ENCODE measurements at regions not wholly inside any gene's neighbourhood (a gene's known extent, or its start where the extent isn't known, plus 50 kb on each side); places are given as distances from the start of the nearest gene placed in this dataset.

GRCh38 chr10:42997849-42998165, 79.1 kb upstream of the RET start:
- ChIA-PET POLR2A (no interaction called here), CTCF (no interaction called here)
- TF ChIP-seq CTCF (IDR thresholded peaks at IDR 0.05), result no peak
- no peak for ATAC-seq (ENCODE audit: poor library complexity)
- Mint-ChIP-seq H3K27ac (no peak overlapping the region), H3K27me3 (no peaks in the 10 kb centered on the region), H3K36me3 (ENCODE audit: low read depth) (no peaks in the 10 kb centered on the region), H3K4me3 (no peak overlapping the region), H3K9me3 (no peaks in the 10 kb centered on the region), H3K4me1 (ENCODE audit: low read depth) (no peaks in the 10 kb centered on the region)
- H3K27ac ChIP-seq (ENCODE audit: low read depth in 1 of 2, low read length in 2 of 2), result no peak overlapping the region
- H3K9me3 ChIP-seq (ENCODE audit: control insufficient read depth in 1 of 2, insufficient read depth in 1 of 2, low read length in 2 of 2), result no peaks in the 10 kb centered on the region
- H3K36me3 ChIP-seq (ENCODE audit: insufficient read depth, low read length), result no peaks in the 10 kb centered on the region
- H3K27me3 ChIP-seq (ENCODE audit: control insufficient read depth in 1 of 2, insufficient read depth in 2 of 2, low read length in 2 of 2), result no peaks in the 10 kb centered on the region
- DNase-seq, result no peak
- H3K4me1 ChIP-seq (ENCODE audit: insufficient read depth, low read length), result no peaks in the 10 kb centered on the region
- intact Hi-C loops (cut with DNase I, micrococcal nuclease), result no loop called here
- H3K4me3 ChIP-seq (ENCODE audit: low read length), result no peak overlapping the region

GRCh38 chr10:42998481-42999384, 78.1 kb upstream of the RET start:
- DNase-seq, result no peak
- CTCF ChIA-PET, result no interaction called here
- intact Hi-C loops (cut with DNase I, micrococcal nuclease), result no loop called here
- no peak for ATAC-seq (ENCODE audit: poor library complexity)
- H3K4me3 Mint-ChIP-seq, result no peak overlapping the region
- Histone ChIP-seq H3K9me3 (ENCODE audit: control insufficient read depth in 1 of 2, insufficient read depth in 1 of 2, low read length in 2 of 2) (no peaks in the 10 kb centered on the region), H3K4me1 (ENCODE audit: insufficient read depth, low read length) (no peaks in the 10 kb centered on the region), H3K36me3 (ENCODE audit: insufficient read depth, low read length) (no peaks in the 10 kb centered on the region), H3K27ac (ENCODE audit: low read depth in 1 of 2, low read length in 2 of 2) (no peak overlapping the region), H3K27me3 (ENCODE audit: control insufficient read depth in 1 of 2, insufficient read depth in 2 of 2, low read length in 2 of 2) (peaks cover 0 to under 1% of the 10 kb centered on the region in 2 experiments), H3K4me3 (ENCODE audit: low read length) (no peak overlapping the region)
- POLR2A ChIA-PET, result no interaction called here
- no peaks in the 10 kb centered on the region for H3K27me3 Mint-ChIP-seq
- no peak for TF ChIP-seq CTCF (IDR thresholded peaks at IDR 0.05)
- H3K27ac Mint-ChIP-seq, result no peak overlapping the region
- no peaks in the 10 kb centered on the region for H3K4me1 Mint-ChIP-seq (ENCODE audit: low read depth)
- H3K36me3 Mint-ChIP-seq (ENCODE audit: low read depth), result no peaks in the 10 kb centered on the region
- H3K9me3 Mint-ChIP-seq, result no peaks in the 10 kb centered on the region

GRCh38 chr10:42999385-43000020, 77.4 kb upstream of the RET start:
- intact Hi-C loops (cut with DNase I, micrococcal nuclease), result no loop called here
- H3K4me1 Mint-ChIP-seq (ENCODE audit: low read depth), result no peaks in the 10 kb centered on the region
- no peaks in the 10 kb centered on the region for H3K36me3 Mint-ChIP-seq (ENCODE audit: low read depth)
- Histone ChIP-seq H3K9me3 (ENCODE audit: control insufficient read depth in 1 of 2, insufficient read depth in 1 of 2, low read length in 2 of 2) (no peaks in the 10 kb centered on the region), H3K4me3 (ENCODE audit: low read length) (no peak overlapping the region), H3K36me3 (ENCODE audit: insufficient read depth, low read length) (no peaks in the 10 kb centered on the region), H3K27me3 (ENCODE audit: control insufficient read depth in 1 of 2, insufficient read depth in 2 of 2, low read length in 2 of 2) (peaks cover 0 to 2% of the 10 kb centered on the region in 2 experiments), H3K27ac (ENCODE audit: low read depth in 1 of 2, low read length in 2 of 2) (no peak overlapping the region), H3K4me1 (ENCODE audit: insufficient read depth, low read length) (no peaks in the 10 kb centered on the region)
- ChIA-PET POLR2A (no interaction called here), CTCF (no interaction called here)
- H3K4me3 Mint-ChIP-seq, result no peak overlapping the region
- DNase-seq (no peak), ATAC-seq (ENCODE audit: poor library complexity) (no peak)
- H3K9me3 Mint-ChIP-seq, result no peaks in the 10 kb centered on the region
- H3K27ac Mint-ChIP-seq, result no peak overlapping the region
- TF ChIP-seq CTCF (IDR thresholded peaks at IDR 0.05), result no peak
- H3K27me3 Mint-ChIP-seq, result no peaks in the 10 kb centered on the region
